Mesenchymal stem cell (in vitro differentiated cells and primary cell): ENCODE measurements at regions not wholly inside any gene's neighbourhood (a gene's known extent, or its start where the extent isn't known, plus 50 kb on each side); places are given as distances from the start of the nearest gene placed in this dataset.

Experiments
- DNase-seq: peaks from one replicate; pipeline ENCODE4 v3.0.0-alpha.2; 2013
- H2AFZ ChIP-seq: one replicate; pipeline ENCODE4 v1.6.1; 2013; ENCODE audit warnings: low read depth, mild to moderate bottlenecking, control low read depth, inconsistent platforms, low read length, moderate library complexity
- H2AK5ac ChIP-seq: 2 replicates; pipeline ENCODE4 v1.6.1; 2013; ENCODE audit warnings: low read length, moderate library complexity, mild to moderate bottlenecking, inconsistent platforms; ENCODE audit not compliant: severe bottlenecking
- H2BK120ac ChIP-seq: one replicate; pipeline ENCODE4 v1.6.1; 2013; ENCODE audit warnings: low read depth, mild to moderate bottlenecking, inconsistent platforms, low read length, moderate library complexity
- H2BK12ac ChIP-seq, 2 experiments: one replicate each; pipeline ENCODE4 v1.6.1; 2013; ENCODE audit warnings: inconsistent platforms in 2 of 2, low read length in 2 of 2, mild to moderate bottlenecking in 2 of 2, moderate library complexity in 2 of 2, control low read depth in 1 of 2
- H2BK15ac ChIP-seq: one replicate; pipeline ENCODE4 v1.6.1; 2013; ENCODE audit warnings: mild to moderate bottlenecking, low read depth, inconsistent platforms; ENCODE audit not compliant: poor library complexity, severe bottlenecking
- H2BK5ac ChIP-seq: 2 replicates; pipeline ENCODE4 v1.6.1; 2013; ENCODE audit warnings: low read depth, mild to moderate bottlenecking, low read length, control low read depth, inconsistent platforms; ENCODE audit not compliant: poor library complexity, severe bottlenecking
- H3K14ac ChIP-seq, 2 experiments: one replicate each; pipeline ENCODE4 v1.6.1; 2013; ENCODE audit warnings: inconsistent platforms in 2 of 2, low read length in 2 of 2, control low read depth in 1 of 2, mild to moderate bottlenecking in 1 of 2, moderate library complexity in 1 of 2
- H3K18ac ChIP-seq, 2 experiments: one replicate each; pipeline ENCODE4 v1.6.1; 2013; ENCODE audit warnings: inconsistent platforms in 2 of 2, low read length in 2 of 2, control low read depth in 1 of 2, low read depth in 1 of 2, mild to moderate bottlenecking in 1 of 2
- H3K23ac ChIP-seq, 2 experiments: one replicate each; pipeline ENCODE4 v1.6.1; 2013; ENCODE audit warnings: inconsistent platforms in 2 of 2, low read length in 2 of 2, mild to moderate bottlenecking in 2 of 2, moderate library complexity in 2 of 2, control low read depth in 1 of 2
- H3K27ac ChIP-seq: 2 replicates; pipeline ENCODE4 v1.5.1; 2013; ENCODE audit warnings: mild to moderate bottlenecking, moderate library complexity, low read length, control low read depth, inconsistent platforms; ENCODE audit not compliant: poor library complexity, severe bottlenecking
- H3K27me3 ChIP-seq, 2 experiments: 2 replicates each; pipeline versions ENCODE4 v1.6.1 to v1.7.0; 2013; ENCODE audit warnings: low read length in 2 of 2, mild to moderate bottlenecking in 2 of 2, moderate library complexity in 2 of 2, control low read depth in 1 of 2, inconsistent platforms in 1 of 2; ENCODE audit not compliant: control insufficient read depth in 1 of 2, insufficient read depth in 1 of 2
- H3K36me3 ChIP-seq, 2 experiments: 2 replicates each; pipeline versions ENCODE4 v1.6.1 to v1.7.0; 2013; ENCODE audit warnings: low read length in 2 of 2, control low read depth in 1 of 2, inconsistent platforms in 1 of 2, low read depth in 1 of 2, mild to moderate bottlenecking in 1 of 2; ENCODE audit not compliant: insufficient read depth in 2 of 2, control insufficient read depth in 1 of 2
- H3K4ac ChIP-seq, 2 experiments: one replicate each; pipeline ENCODE4 v1.6.1; 2013; ENCODE audit warnings: inconsistent platforms in 2 of 2, low read length in 2 of 2, mild to moderate bottlenecking in 2 of 2, moderate library complexity in 2 of 2, control low read depth in 1 of 2, low read depth in 1 of 2
- H3K4me1 ChIP-seq: 2 replicates; pipeline ENCODE4 v1.6.1; 2013; ENCODE audit warnings: low read depth, low read length, control low read depth; ENCODE audit not compliant: control insufficient read depth, insufficient read depth
- H3K4me2 ChIP-seq: 2 replicates; pipeline ENCODE4 v1.6.1; 2013; ENCODE audit warnings: low read length, mild to moderate bottlenecking, inconsistent platforms; ENCODE audit not compliant: poor library complexity, severe bottlenecking
- H3K4me3 ChIP-seq, 2 experiments: 2 replicates each; pipeline versions ENCODE4 v1.5.1 to v1.7.0; 2013; ENCODE audit warnings: low read length in 2 of 2, mild to moderate bottlenecking in 2 of 2, control low read depth in 1 of 2, low read depth in 1 of 2; ENCODE audit not compliant: insufficient read depth in 1 of 2
- H3K79me1 ChIP-seq: replicated peaks from 2 replicates; pipeline ENCODE4 v1.6.1; 2013; ENCODE audit warnings: mild to moderate bottlenecking, control low read depth, low read length, inconsistent platforms; ENCODE audit not compliant: poor library complexity, severe bottlenecking
- H3K9ac ChIP-seq: 2 replicates; pipeline ENCODE4 v1.7.0; 2013; ENCODE audit warnings: mild to moderate bottlenecking, low read length, moderate library complexity
- H3K9me3 ChIP-seq: 2 replicates; pipeline ENCODE4 v1.7.0; 2013; ENCODE audit warnings: mild to moderate bottlenecking, low read length; ENCODE audit not compliant: control insufficient read depth
- H4K8ac ChIP-seq: one replicate; pipeline ENCODE4 v1.6.1; 2013; ENCODE audit warnings: inconsistent platforms, mild to moderate bottlenecking, low read length, moderate library complexity
- H4K91ac ChIP-seq: one replicate; pipeline ENCODE4 v1.6.1; 2013; ENCODE audit warnings: mild to moderate bottlenecking, low read length, inconsistent platforms
- WGBS: methylation state at CpG from one replicate; pipeline ENCODE4 v1.1.7; 2013; ENCODE audit warnings: mixed read lengths; 5-methylcytosine and 5-hydroxymethylcytosine counted together

- H4K8ac ChIP-seq: no peak overlapping the region
- H3K4me3 ChIP-seq: no peak overlapping the region
- H3K23ac ChIP-seq: no peak overlapping the region
- H2BK5ac ChIP-seq: no peak overlapping the region
- WGBS: 94% methylated on average over 8 of the region's 8 CpGs
- DNase-seq: no peak
- no peak overlapping the region for H2BK120ac ChIP-seq
- no peak overlapping the region for H3K9ac ChIP-seq
- H2BK12ac ChIP-seq: no peak overlapping the region
- no peaks in the 10 kb centered on the region for H3K36me3 ChIP-seq
- H4K91ac ChIP-seq: no peak overlapping the region
- no peak overlapping the region for H3K27ac ChIP-seq
- no peak overlapping the region for H3K14ac ChIP-seq
- H2AFZ ChIP-seq: no peak overlapping the region
- H3K79me1 ChIP-seq: no peaks in the 10 kb centered on the region
- no peak overlapping the region for H3K18ac ChIP-seq
- H3K4me1 ChIP-seq: no peaks in the 10 kb centered on the region
- no peak overlapping the region for H3K4ac ChIP-seq
- H3K9me3 ChIP-seq: no peaks in the 10 kb centered on the region
- no peak overlapping the region for H2BK15ac ChIP-seq
- H3K4me2 ChIP-seq: no peak overlapping the region
- H2AK5ac ChIP-seq: no peak overlapping the region
- H3K27me3 ChIP-seq: no peaks in the 10 kb centered on the region
Measured at GRCh38 chr12:68491204-68491960, 119.3 kb upstream of the RAP1B start.

- H2BK15ac ChIP-seq: no peak overlapping the region
- H3K23ac ChIP-seq: no peak overlapping the region
- H3K14ac ChIP-seq: no peak overlapping the region
- H3K27me3 ChIP-seq: no peaks in the 10 kb centered on the region
- peaks cover 2% of the 10 kb centered on the region for H3K4me1 ChIP-seq
- no peak overlapping the region for H2BK12ac ChIP-seq
- H3K36me3 ChIP-seq: no peaks in the 10 kb centered on the region
- no peaks in the 10 kb centered on the region for H3K9me3 ChIP-seq
- H3K4me2 ChIP-seq: no peak overlapping the region
- H4K91ac ChIP-seq: no peak overlapping the region
- H4K8ac ChIP-seq: no peak overlapping the region
- peak overlapping the region; percentile 27 for H3K9ac ChIP-seq
- DNase-seq: peak; percentile 86
- H2BK120ac ChIP-seq: no peak overlapping the region
- no peak overlapping the region for H3K4ac ChIP-seq
- no peak overlapping the region for H3K27ac ChIP-seq
- no peak overlapping the region for H3K4me3 ChIP-seq
- no peaks in the 10 kb centered on the region for H3K79me1 ChIP-seq
- H3K18ac ChIP-seq: no peak overlapping the region
- no peak overlapping the region for H2BK5ac ChIP-seq
- H2AK5ac ChIP-seq: no peak overlapping the region
- H2AFZ ChIP-seq: no peak overlapping the region
- WGBS: no CpG with 5 or more reads among the region's 3 CpGs
Measured at GRCh38 chr12:68495336-68496070, 115.2 kb upstream of the RAP1B start.

- no peak overlapping the region for H3K18ac ChIP-seq
- H3K23ac ChIP-seq: no peak overlapping the region
- no peak overlapping the region for H4K8ac ChIP-seq
- H3K14ac ChIP-seq: no peak overlapping the region
- peak overlapping the region; percentile 70 for H3K27ac ChIP-seq
- no peak overlapping the region for H3K4ac ChIP-seq
- no peak overlapping the region for H2BK15ac ChIP-seq
- no peak overlapping the region for H2BK12ac ChIP-seq
- H2AFZ ChIP-seq: no peak overlapping the region
- H3K4me2 ChIP-seq: no peak overlapping the region
- H3K27me3 ChIP-seq: no peaks in the 10 kb centered on the region
- no peak overlapping the region for H2BK5ac ChIP-seq
- H3K9me3 ChIP-seq: no peaks in the 10 kb centered on the region
- H3K9ac ChIP-seq: no peak overlapping the region
- 92% methylated on average over 4 of the region's 4 CpGs for WGBS
- no peak overlapping the region for H4K91ac ChIP-seq
- no peaks in the 10 kb centered on the region for H3K36me3 ChIP-seq
- peak; percentile 24 for DNase-seq
- no peak overlapping the region for H2BK120ac ChIP-seq
- no peaks in the 10 kb centered on the region for H3K79me1 ChIP-seq
- H3K4me1 ChIP-seq: peaks cover 2% of the 10 kb centered on the region
- H3K4me3 ChIP-seq: no peak overlapping the region
- H2AK5ac ChIP-seq: no peak overlapping the region
Measured at GRCh38 chr12:68497107-68497506, 113.6 kb upstream of the RAP1B start.

GRCh38 chr12:68497702-68498101 lies 113.0 kb upstream of the RAP1B start:
- DNase-seq: peak; percentile 90
- H3K79me1 ChIP-seq: no peaks in the 10 kb centered on the region
- no peak overlapping the region for H4K8ac ChIP-seq
- no peaks in the 10 kb centered on the region for H3K9me3 ChIP-seq
- no peak overlapping the region for H3K9ac ChIP-seq
- H2BK15ac ChIP-seq: no peak overlapping the region
- no peak overlapping the region for H2BK12ac ChIP-seq
- H2AFZ ChIP-seq: no peak overlapping the region
- no peak overlapping the region for H4K91ac ChIP-seq
- H3K27ac ChIP-seq: peak overlapping the region; percentile 80
- no peak overlapping the region for H3K14ac ChIP-seq
- 0% methylated on average over 3 of the region's 3 CpGs for WGBS
- no peak overlapping the region for H2AK5ac ChIP-seq
- no peaks in the 10 kb centered on the region for H3K27me3 ChIP-seq
- H3K4ac ChIP-seq: no peak overlapping the region
- H3K36me3 ChIP-seq: no peaks in the 10 kb centered on the region
- no peak overlapping the region for H2BK5ac ChIP-seq
- H3K18ac ChIP-seq: no peak overlapping the region
- H3K4me2 ChIP-seq: no peak overlapping the region
- no peak overlapping the region for H3K4me3 ChIP-seq
- H2BK120ac ChIP-seq: no peak overlapping the region
- peaks cover 2% of the 10 kb centered on the region for H3K4me1 ChIP-seq
- H3K23ac ChIP-seq: no peak overlapping the region
